ENCODE measurements at regions not wholly inside any gene's neighbourhood (a gene's known extent, or its start where the extent isn't known, plus 50 kb on each side); places are given as distances from the start of the nearest gene placed in this dataset.

DNA sequence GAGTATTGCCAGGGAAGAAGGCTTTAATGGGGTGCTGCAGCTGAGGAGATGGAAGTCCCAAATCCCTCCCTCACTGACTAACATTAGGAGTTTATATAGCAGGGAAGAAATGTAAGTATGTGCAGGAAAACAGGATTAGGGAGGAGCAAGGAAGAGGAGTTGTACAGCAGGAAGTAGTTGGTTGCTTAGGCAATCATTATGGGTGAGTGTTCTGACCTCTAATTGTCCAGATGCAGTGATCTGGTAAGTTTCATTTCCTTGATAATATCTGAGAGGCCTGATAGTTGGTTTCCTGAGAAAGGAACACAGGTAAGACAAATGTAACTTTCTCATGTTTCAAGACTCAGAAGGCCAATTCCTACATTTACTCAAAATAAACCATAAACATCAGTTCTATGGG is 331.9 kb upstream of the GULP1 start:
- DNase-seq (ENCODE audit: low spot score) = peak; percentile 32
- intact Hi-C loops (cut with micrococcal nuclease; ENCODE audit: unreplicated experiment) = no loop called here
- no peaks in the 10 kb centered on the region for H3K9me3 ChIP-seq (ENCODE audit: low read depth, low read length, poor library complexity, severe bottlenecking)

DNA sequence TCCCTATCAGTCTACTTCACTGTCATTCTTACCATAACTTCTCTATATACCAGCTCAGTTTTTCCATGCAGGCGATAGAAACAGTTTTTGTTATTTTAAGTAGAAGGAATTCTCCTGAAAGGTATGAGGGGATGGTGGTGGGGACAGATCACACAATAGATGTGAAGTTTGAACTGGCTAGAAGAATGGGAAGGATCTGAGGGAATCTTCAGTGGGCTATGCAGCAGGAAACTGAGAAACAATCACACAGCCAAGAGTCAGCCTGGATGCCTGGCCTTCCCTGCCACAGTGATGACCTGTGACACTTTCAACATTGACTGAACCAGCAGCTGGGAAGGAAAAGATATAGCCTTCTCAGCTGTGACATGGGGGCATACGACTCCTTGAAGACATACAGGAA is 329.1 kb upstream of the GULP1 start:
- no peaks in the 10 kb centered on the region for H3K27me3 ChIP-seq (replicated peaks; ENCODE audit: insufficient read depth, low read depth, low read length, poor library complexity)
- DNase-seq (ENCODE audit: low spot score) = no peak
- no TSS peak for BruUV-seq (replicated peaks)
- no peaks in the 10 kb centered on the region for H3K36me3 ChIP-seq (ENCODE audit: insufficient read depth, low read length, poor library complexity, severe bottlenecking)
- intact Hi-C loops (cut with micrococcal nuclease; ENCODE audit: unreplicated experiment) = no loop called here
- H3K4me1 ChIP-seq (ENCODE audit: insufficient read depth, low read length, poor library complexity, severe bottlenecking) = no peaks in the 10 kb centered on the region
- no peaks in the 10 kb centered on the region for H3K9me3 ChIP-seq (ENCODE audit: low read depth, low read length, poor library complexity, severe bottlenecking)
- ChIA-PET CTCF (no interaction called here), POLR2A (ENCODE audit: low non-redundant PET) (no interaction called here)
- TF ChIP-seq EZH2 (IDR thresholded peaks at IDR 0.05; ENCODE audit: borderline replicate concordance, low read depth, low read length, poor library complexity, severe bottlenecking) = no peak
- TF ChIP-seq, protein P1, sequence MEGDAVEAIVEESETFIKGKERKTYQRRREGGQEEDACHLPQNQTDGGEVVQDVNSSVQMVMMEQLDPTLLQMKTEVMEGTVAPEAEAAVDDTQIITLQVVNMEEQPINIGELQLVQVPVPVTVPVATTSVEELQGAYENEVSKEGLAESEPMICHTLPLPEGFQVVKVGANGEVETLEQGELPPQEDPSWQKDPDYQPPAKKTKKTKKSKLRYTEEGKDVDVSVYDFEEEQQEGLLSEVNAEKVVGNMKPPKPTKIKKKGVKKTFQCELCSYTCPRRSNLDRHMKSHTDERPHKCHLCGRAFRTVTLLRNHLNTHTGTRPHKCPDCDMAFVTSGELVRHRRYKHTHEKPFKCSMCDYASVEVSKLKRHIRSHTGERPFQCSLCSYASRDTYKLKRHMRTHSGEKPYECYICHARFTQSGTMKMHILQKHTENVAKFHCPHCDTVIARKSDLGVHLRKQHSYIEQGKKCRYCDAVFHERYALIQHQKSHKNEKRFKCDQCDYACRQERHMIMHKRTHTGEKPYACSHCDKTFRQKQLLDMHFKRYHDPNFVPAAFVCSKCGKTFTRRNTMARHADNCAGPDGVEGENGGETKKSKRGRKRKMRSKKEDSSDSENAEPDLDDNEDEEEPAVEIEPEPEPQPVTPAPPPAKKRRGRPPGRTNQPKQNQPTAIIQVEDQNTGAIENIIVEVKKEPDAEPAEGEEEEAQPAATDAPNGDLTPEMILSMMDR (conservative IDR thresholded peaks at IDR 0.05; ENCODE audit: low read depth, low read length) = no peak
- H3K27ac ChIP-seq (ENCODE audit: low read depth, low read length, poor library complexity, severe bottlenecking) = no peak overlapping the region
- H3K4me3 ChIP-seq (ENCODE audit: low read depth, low read length, poor library complexity, severe bottlenecking) = no peak overlapping the region

More for the DNA sequence above, 331.9 kb upstream of the GULP1 start:
- no peak for TF ChIP-seq EZH2 (IDR thresholded peaks at IDR 0.05; ENCODE audit: borderline replicate concordance, low read depth, low read length, poor library complexity, severe bottlenecking)
- Histone ChIP-seq H3K36me3 (ENCODE audit: insufficient read depth, low read length, poor library complexity, severe bottlenecking) (no peaks in the 10 kb centered on the region), H3K27ac (ENCODE audit: low read depth, low read length, poor library complexity, severe bottlenecking) (no peak overlapping the region), H3K4me1 (ENCODE audit: insufficient read depth, low read length, poor library complexity, severe bottlenecking) (no peaks in the 10 kb centered on the region), H3K27me3 (replicated peaks; ENCODE audit: insufficient read depth, low read depth, low read length, poor library complexity) (no peaks in the 10 kb centered on the region), H3K4me3 (ENCODE audit: low read depth, low read length, poor library complexity, severe bottlenecking) (no peak overlapping the region)
- no TSS peak for BruUV-seq (replicated peaks)
- ChIA-PET POLR2A (ENCODE audit: low non-redundant PET) (no interaction called here), CTCF (no interaction called here)

DNA sequence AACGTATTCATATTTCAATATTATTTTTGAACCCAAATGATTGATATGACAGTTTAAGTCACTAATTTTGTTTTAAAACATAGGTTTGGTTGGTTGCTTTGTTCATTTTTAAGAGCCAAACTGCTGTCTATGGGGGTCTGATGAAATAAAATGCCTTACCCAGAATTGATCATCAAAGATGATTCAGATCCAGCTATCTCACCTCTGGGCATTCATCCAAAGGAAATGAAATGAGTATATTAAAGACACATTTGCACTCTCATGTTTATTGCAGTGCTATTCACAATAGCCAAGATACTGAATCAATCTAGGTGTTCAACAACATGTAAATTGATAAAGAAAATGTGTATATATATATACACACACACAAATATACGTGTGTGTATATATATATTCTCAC is 326.9 kb upstream of the GULP1 start:
- Histone ChIP-seq H3K4me1 (ENCODE audit: insufficient read depth, low read length, poor library complexity, severe bottlenecking) (no peaks in the 10 kb centered on the region), H3K27ac (ENCODE audit: low read depth, low read length, poor library complexity, severe bottlenecking) (no peak overlapping the region), H3K9me3 (ENCODE audit: low read depth, low read length, poor library complexity, severe bottlenecking) (no peaks in the 10 kb centered on the region), H3K36me3 (ENCODE audit: insufficient read depth, low read length, poor library complexity, severe bottlenecking) (no peaks in the 10 kb centered on the region), H3K27me3 (replicated peaks; ENCODE audit: insufficient read depth, low read depth, low read length, poor library complexity) (no peaks in the 10 kb centered on the region), H3K4me3 (ENCODE audit: low read depth, low read length, poor library complexity, severe bottlenecking) (no peak overlapping the region)
- TF ChIP-seq, protein P1 (conservative IDR thresholded peaks at IDR 0.05; ENCODE audit: low read depth, low read length) = no peak
- TF ChIP-seq EZH2 (IDR thresholded peaks at IDR 0.05; ENCODE audit: borderline replicate concordance, low read depth, low read length, poor library complexity, severe bottlenecking) = no peak
- ChIA-PET POLR2A (ENCODE audit: low non-redundant PET) (no interaction called here), CTCF (no interaction called here)
- no TSS peak for BruUV-seq (replicated peaks)
- no peak for DNase-seq (ENCODE audit: low spot score)
- intact Hi-C loops (cut with micrococcal nuclease; ENCODE audit: unreplicated experiment) = no loop called here

DNA sequence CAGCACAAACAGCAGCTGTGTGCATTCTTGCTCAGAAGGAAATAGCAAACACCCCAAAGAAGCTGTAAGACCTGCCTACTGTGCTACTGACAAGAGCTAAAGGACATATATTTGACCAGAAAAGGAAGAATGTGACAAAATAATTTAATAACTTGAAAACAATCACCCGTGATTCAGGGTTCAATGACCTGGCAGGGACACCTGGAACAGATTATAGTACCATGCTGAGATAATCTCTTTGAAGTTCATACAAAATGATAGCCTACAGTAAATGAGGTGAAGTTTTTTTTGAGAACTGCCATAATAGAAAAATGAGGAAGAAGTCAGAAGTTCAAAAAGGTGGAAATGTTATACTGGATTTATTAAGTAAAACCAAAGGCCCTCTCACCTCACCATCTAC is 324.8 kb upstream of the GULP1 start:
- DNase-seq (ENCODE audit: low spot score) = no peak
- H3K4me1 ChIP-seq (ENCODE audit: insufficient read depth, low read length, poor library complexity, severe bottlenecking) = no peaks in the 10 kb centered on the region
- no TSS peak for BruUV-seq (replicated peaks)
- H3K27me3 ChIP-seq (replicated peaks; ENCODE audit: insufficient read depth, low read depth, low read length, poor library complexity) = no peaks in the 10 kb centered on the region
- H3K9me3 ChIP-seq (ENCODE audit: low read depth, low read length, poor library complexity, severe bottlenecking) = no peaks in the 10 kb centered on the region
- TF ChIP-seq, protein P1 (conservative IDR thresholded peaks at IDR 0.05; ENCODE audit: low read depth, low read length) = no peak
- TF ChIP-seq EZH2 (IDR thresholded peaks at IDR 0.05; ENCODE audit: borderline replicate concordance, low read depth, low read length, poor library complexity, severe bottlenecking) = no peak
- ChIA-PET CTCF (no interaction called here), POLR2A (ENCODE audit: low non-redundant PET) (no interaction called here)
- no peaks in the 10 kb centered on the region for H3K36me3 ChIP-seq (ENCODE audit: insufficient read depth, low read length, poor library complexity, severe bottlenecking)
- H3K4me3 ChIP-seq (ENCODE audit: low read depth, low read length, poor library complexity, severe bottlenecking) = no peak overlapping the region
- intact Hi-C loops (cut with micrococcal nuclease; ENCODE audit: unreplicated experiment) = no loop called here
- no peak overlapping the region for H3K27ac ChIP-seq (ENCODE audit: low read depth, low read length, poor library complexity, severe bottlenecking)

Measured in A673 (cell line).